ENCODE measurements at regions not wholly inside any gene's neighbourhood (a gene's known extent, or its start where the extent isn't known, plus 50 kb on each side); places are given as distances from the start of the nearest gene placed in this dataset.

- no peak for TF ChIP-seq GLIS3 (CRISPR knock-in tag; IDR thresholded peaks at IDR 0.05)
- TF ChIP-seq CSDC2 (CRISPR knock-in tag; IDR thresholded peaks at IDR 0.05): no peak
- TF ChIP-seq, protein P1, sequence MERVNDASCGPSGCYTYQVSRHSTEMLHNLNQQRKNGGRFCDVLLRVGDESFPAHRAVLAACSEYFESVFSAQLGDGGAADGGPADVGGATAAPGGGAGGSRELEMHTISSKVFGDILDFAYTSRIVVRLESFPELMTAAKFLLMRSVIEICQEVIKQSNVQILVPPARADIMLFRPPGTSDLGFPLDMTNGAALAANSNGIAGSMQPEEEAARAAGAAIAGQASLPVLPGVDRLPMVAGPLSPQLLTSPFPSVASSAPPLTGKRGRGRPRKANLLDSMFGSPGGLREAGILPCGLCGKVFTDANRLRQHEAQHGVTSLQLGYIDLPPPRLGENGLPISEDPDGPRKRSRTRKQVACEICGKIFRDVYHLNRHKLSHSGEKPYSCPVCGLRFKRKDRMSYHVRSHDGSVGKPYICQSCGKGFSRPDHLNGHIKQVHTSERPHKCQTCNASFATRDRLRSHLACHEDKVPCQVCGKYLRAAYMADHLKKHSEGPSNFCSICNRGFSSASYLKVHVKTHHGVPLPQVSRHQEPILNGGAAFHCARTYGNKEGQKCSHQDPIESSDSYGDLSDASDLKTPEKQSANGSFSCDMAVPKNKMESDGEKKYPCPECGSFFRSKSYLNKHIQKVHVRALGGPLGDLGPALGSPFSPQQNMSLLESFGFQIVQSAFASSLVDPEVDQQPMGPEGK (CRISPR knock-in tag; IDR thresholded peaks at IDR 0.05; ENCODE audit: borderline replicate concordance): no peak
- no peak for ATAC-seq
These were observed 260.8 kb upstream of the TSHZ3 start for GRCh38 chr19:31610018-31610417.

GRCh38 chr19:31611046-31611877 lies 262.0 kb upstream of the TSHZ3 start:
- ATAC-seq: no peak
- no peak for TF ChIP-seq TCF4 (CRISPR knock-in tag; IDR thresholded peaks at IDR 0.05; ENCODE audit: borderline replicate concordance)
- TF ChIP-seq, protein P1 (CRISPR knock-in tag; IDR thresholded peaks at IDR 0.05; ENCODE audit: borderline replicate concordance): no peak
- TF ChIP-seq POU6F1 (CRISPR knock-in tag; IDR thresholded peaks at IDR 0.05; ENCODE audit: borderline replicate concordance, low read depth): no peak
- TF ChIP-seq TOX (CRISPR knock-in tag; IDR thresholded peaks at IDR 0.05; ENCODE audit: borderline replicate concordance): no peak
- TF ChIP-seq ZNF8 (CRISPR knock-in tag; IDR thresholded peaks at IDR 0.05): no peak
- TF ChIP-seq ZNF565 (CRISPR knock-in tag; conservative IDR thresholded peaks at IDR 0.05; ENCODE audit: low read depth): no peak

DNA sequence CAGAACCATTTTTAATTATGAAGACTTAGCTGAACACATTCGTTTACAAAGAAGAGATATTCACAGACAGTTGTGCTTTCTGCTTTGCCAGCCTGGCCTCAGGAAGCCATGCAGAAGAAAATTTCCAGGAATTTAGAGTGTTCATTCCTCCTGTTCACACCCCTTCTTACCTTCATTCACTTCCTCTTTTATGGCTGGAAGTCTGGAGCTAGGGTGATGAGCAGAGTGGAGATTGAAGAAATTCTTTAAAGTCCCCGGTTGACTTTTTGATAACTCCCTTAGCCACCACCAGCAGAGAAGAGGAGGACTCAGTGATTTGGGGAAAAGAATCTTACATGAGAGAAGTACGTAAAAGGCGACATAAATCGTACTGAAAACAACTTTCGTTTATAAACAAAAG lies 263.6 kb upstream of the TSHZ3 start:
- TF ChIP-seq ZNF8 (CRISPR knock-in tag; IDR thresholded peaks at IDR 0.05) (no peak), ISL1 (CRISPR knock-in tag; IDR thresholded peaks at IDR 0.05) (no peak), BACH2 (CRISPR knock-in tag; IDR thresholded peaks at IDR 0.05; ENCODE audit: borderline replicate concordance) (no peak), SNAI2 (CRISPR knock-in tag; IDR thresholded peaks at IDR 0.05) (no peak)
- TF ChIP-seq, protein P1 (CRISPR knock-in tag; IDR thresholded peaks at IDR 0.05; ENCODE audit: borderline replicate concordance): no peak
- ATAC-seq: no peak

DNA sequence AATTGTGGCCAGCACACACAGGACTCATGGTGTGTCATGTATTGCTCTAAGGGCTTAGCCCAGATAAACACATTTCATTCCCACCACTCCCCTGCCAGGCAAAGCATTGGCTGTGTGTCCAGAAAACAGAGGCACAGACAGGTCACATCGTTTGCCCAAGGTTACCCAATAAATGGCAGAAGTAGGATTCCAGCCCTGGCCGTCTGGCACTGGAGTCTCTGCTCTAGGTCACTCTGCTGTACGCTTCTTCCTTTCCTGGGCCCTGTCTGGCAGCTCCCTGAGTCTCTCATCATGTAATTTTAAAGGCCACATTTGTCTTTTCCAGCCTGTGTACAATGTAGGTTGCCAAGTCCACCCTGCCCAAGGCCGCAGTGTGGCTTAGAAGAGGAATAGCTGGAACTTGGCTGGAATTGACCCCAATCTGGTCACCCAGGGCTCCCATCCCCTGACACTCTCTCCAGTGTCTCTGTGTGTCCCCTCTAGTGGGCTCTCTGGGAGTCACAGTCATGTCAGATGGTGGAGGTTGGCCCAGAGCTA lies 264.5 kb upstream of the TSHZ3 start:
- TF ChIP-seq TOX (CRISPR knock-in tag; IDR thresholded peaks at IDR 0.05; ENCODE audit: borderline replicate concordance) (no peak), CSDC2 (CRISPR knock-in tag; IDR thresholded peaks at IDR 0.05) (no peak), PPARA (CRISPR knock-in tag; IDR thresholded peaks at IDR 0.05; ENCODE audit: borderline replicate concordance) (no peak), RARB (CRISPR knock-in tag; IDR thresholded peaks at IDR 0.05) (no peak), POU6F1 (CRISPR knock-in tag; IDR thresholded peaks at IDR 0.05; ENCODE audit: borderline replicate concordance, low read depth) (no peak), ZFP3 (CRISPR knock-in tag; IDR thresholded peaks at IDR 0.05) (no peak), ISL1 (CRISPR knock-in tag; IDR thresholded peaks at IDR 0.05) (no peak), ARNTL (CRISPR knock-in tag; IDR thresholded peaks at IDR 0.05; ENCODE audit: borderline replicate concordance, low read depth) (no peak), ZNF8 (CRISPR knock-in tag; IDR thresholded peaks at IDR 0.05) (no peak), ZNF70 (CRISPR knock-in tag; IDR thresholded peaks at IDR 0.05) (no peak), OSR1 (CRISPR knock-in tag; IDR thresholded peaks at IDR 0.05) (no peak), ESRRG (CRISPR knock-in tag; IDR thresholded peaks at IDR 0.05) (no peak), ZC3H10 (CRISPR knock-in tag; IDR thresholded peaks at IDR 0.05) (no peak)
- TF ChIP-seq, protein P2, sequence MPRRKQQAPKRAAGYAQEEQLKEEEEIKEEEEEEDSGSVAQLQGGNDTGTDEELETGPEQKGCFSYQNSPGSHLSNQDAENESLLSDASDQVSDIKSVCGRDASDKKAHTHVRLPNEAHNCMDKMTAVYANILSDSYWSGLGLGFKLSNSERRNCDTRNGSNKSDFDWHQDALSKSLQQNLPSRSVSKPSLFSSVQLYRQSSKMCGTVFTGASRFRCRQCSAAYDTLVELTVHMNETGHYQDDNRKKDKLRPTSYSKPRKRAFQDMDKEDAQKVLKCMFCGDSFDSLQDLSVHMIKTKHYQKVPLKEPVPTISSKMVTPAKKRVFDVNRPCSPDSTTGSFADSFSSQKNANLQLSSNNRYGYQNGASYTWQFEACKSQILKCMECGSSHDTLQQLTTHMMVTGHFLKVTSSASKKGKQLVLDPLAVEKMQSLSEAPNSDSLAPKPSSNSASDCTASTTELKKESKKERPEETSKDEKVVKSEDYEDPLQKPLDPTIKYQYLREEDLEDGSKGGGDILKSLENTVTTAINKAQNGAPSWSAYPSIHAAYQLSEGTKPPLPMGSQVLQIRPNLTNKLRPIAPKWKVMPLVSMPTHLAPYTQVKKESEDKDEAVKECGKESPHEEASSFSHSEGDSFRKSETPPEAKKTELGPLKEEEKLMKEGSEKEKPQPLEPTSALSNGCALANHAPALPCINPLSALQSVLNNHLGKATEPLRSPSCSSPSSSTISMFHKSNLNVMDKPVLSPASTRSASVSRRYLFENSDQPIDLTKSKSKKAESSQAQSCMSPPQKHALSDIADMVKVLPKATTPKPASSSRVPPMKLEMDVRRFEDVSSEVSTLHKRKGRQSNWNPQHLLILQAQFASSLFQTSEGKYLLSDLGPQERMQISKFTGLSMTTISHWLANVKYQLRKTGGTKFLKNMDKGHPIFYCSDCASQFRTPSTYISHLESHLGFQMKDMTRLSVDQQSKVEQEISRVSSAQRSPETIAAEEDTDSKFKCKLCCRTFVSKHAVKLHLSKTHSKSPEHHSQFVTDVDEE (CRISPR knock-in tag; IDR thresholded peaks at IDR 0.05): no peak
- TF ChIP-seq, protein P3, sequence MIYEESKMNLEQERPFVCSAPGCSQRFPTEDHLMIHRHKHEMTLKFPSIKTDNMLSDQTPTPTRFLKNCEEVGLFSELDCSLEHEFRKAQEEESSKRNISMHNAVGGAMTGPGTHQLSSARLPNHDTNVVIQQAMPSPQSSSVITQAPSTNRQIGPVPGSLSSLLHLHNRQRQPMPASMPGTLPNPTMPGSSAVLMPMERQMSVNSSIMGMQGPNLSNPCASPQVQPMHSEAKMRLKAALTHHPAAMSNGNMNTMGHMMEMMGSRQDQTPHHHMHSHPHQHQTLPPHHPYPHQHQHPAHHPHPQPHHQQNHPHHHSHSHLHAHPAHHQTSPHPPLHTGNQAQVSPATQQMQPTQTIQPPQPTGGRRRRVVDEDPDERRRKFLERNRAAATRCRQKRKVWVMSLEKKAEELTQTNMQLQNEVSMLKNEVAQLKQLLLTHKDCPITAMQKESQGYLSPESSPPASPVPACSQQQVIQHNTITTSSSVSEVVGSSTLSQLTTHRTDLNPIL (CRISPR knock-in tag; IDR thresholded peaks at IDR 0.05; ENCODE audit: low read depth): no peak

More for the DNA sequence above, 264.5 kb upstream of the TSHZ3 start:
- no peak for ATAC-seq
